ENCODE measurements at regions not wholly inside any gene's neighbourhood (a gene's known extent, or its start where the extent isn't known, plus 50 kb on each side); places are given as distances from the start of the nearest gene placed in this dataset.

GRCh38 chr12:4137441-4137840 is 136.1 kb upstream of the CCND2 start:
- H3K9ac ChIP-seq (ENCODE audit: low read depth in 1 of 2, low read length in 2 of 2): no peak overlapping the region
- H3K9me3 ChIP-seq (ENCODE audit: control insufficient read depth in 1 of 2, low read length in 2 of 2): no peaks in the 10 kb centered on the region
- H3K4me1 ChIP-seq (ENCODE audit: control insufficient read depth in 1 of 2, insufficient read depth in 2 of 2, low read length in 2 of 2): peaks cover 4 to 12% of the 10 kb centered on the region in 2 donors
- H3K36me3 ChIP-seq (ENCODE audit: control insufficient read depth in 1 of 2, insufficient read depth in 2 of 2, low read length in 2 of 2): no peaks in the 10 kb centered on the region
- H3K27ac ChIP-seq (ENCODE audit: low read depth, low read length): no peak overlapping the region
- no peaks in the 10 kb centered on the region for H3K27me3 ChIP-seq (ENCODE audit: control insufficient read depth in 1 of 2, insufficient read depth in 2 of 2, low read length in 2 of 2)
- H3K4me3 ChIP-seq (ENCODE audit: low read depth in 1 of 2, low read length in 2 of 2): no peak overlapping the region

GRCh38 chr12:4137015-4137414 is 136.5 kb upstream of the CCND2 start:
- H3K9me3 ChIP-seq (ENCODE audit: control insufficient read depth in 1 of 2, low read length in 2 of 2): no peaks in the 10 kb centered on the region
- H3K4me3 ChIP-seq (ENCODE audit: low read depth in 1 of 2, low read length in 2 of 2): no peak overlapping the region
- H3K27ac ChIP-seq (ENCODE audit: low read depth, low read length): no peak overlapping the region
- H3K4me1 ChIP-seq (ENCODE audit: control insufficient read depth in 1 of 2, insufficient read depth in 2 of 2, low read length in 2 of 2): peaks cover 0 to 10% of the 10 kb centered on the region in 2 donors
- H3K27me3 ChIP-seq (ENCODE audit: control insufficient read depth in 1 of 2, insufficient read depth in 2 of 2, low read length in 2 of 2): no peaks in the 10 kb centered on the region
- H3K9ac ChIP-seq (ENCODE audit: low read depth in 1 of 2, low read length in 2 of 2): no peak overlapping the region
- no peaks in the 10 kb centered on the region for H3K36me3 ChIP-seq (ENCODE audit: control insufficient read depth in 1 of 2, insufficient read depth in 2 of 2, low read length in 2 of 2)

- Histone ChIP-seq H3K27ac (ENCODE audit: low read depth, low read length) (no peak overlapping the region), H3K4me3 (ENCODE audit: low read depth in 1 of 2, low read length in 2 of 2) (no peak overlapping the region), H3K9ac (ENCODE audit: low read depth in 1 of 2, low read length in 2 of 2) (no peak overlapping the region), H3K4me1 (ENCODE audit: control insufficient read depth in 1 of 2, insufficient read depth in 2 of 2, low read length in 2 of 2) (peaks cover 0 to 10% of the 10 kb centered on the region in 2 donors), H3K36me3 (ENCODE audit: control insufficient read depth in 1 of 2, insufficient read depth in 2 of 2, low read length in 2 of 2) (no peaks in the 10 kb centered on the region), H3K27me3 (ENCODE audit: control insufficient read depth in 1 of 2, insufficient read depth in 2 of 2, low read length in 2 of 2) (no peaks in the 10 kb centered on the region), H3K9me3 (ENCODE audit: control insufficient read depth in 1 of 2, low read length in 2 of 2) (no peaks in the 10 kb centered on the region)
These were observed 137.5 kb upstream of the CCND2 start for GRCh38 chr12:4135919-4136605.

- H3K27ac ChIP-seq (ENCODE audit: low read depth, low read length): no peak overlapping the region
- no peaks in the 10 kb centered on the region for H3K9me3 ChIP-seq (ENCODE audit: control insufficient read depth in 1 of 2, low read length in 2 of 2)
- H3K4me1 ChIP-seq (ENCODE audit: control insufficient read depth in 1 of 2, insufficient read depth in 2 of 2, low read length in 2 of 2): peaks cover 0 to 10% of the 10 kb centered on the region in 2 donors
- H3K4me3 ChIP-seq (ENCODE audit: low read depth in 1 of 2, low read length in 2 of 2): no peak overlapping the region
- no peaks in the 10 kb centered on the region for H3K27me3 ChIP-seq (ENCODE audit: control insufficient read depth in 1 of 2, insufficient read depth in 2 of 2, low read length in 2 of 2)
- H3K9ac ChIP-seq (ENCODE audit: low read depth in 1 of 2, low read length in 2 of 2): no peak overlapping the region
- H3K36me3 ChIP-seq (ENCODE audit: control insufficient read depth in 1 of 2, insufficient read depth in 2 of 2, low read length in 2 of 2): no peaks in the 10 kb centered on the region
These were observed 138.9 kb upstream of the CCND2 start for GRCh38 chr12:4134448-4135263.

- H3K36me3 ChIP-seq (ENCODE audit: control insufficient read depth in 1 of 2, insufficient read depth in 2 of 2, low read length in 2 of 2): no peaks in the 10 kb centered on the region
- no peak overlapping the region for H3K4me3 ChIP-seq (ENCODE audit: low read depth in 1 of 2, low read length in 2 of 2)
- H3K27me3 ChIP-seq (ENCODE audit: control insufficient read depth in 1 of 2, insufficient read depth in 2 of 2, low read length in 2 of 2): no peaks in the 10 kb centered on the region
- H3K27ac ChIP-seq (ENCODE audit: low read depth, low read length): no peak overlapping the region
- H3K9ac ChIP-seq (ENCODE audit: low read depth in 1 of 2, low read length in 2 of 2): no peak overlapping the region
- H3K9me3 ChIP-seq (ENCODE audit: control insufficient read depth in 1 of 2, low read length in 2 of 2): no peaks in the 10 kb centered on the region
- H3K4me1 ChIP-seq (ENCODE audit: control insufficient read depth in 1 of 2, insufficient read depth in 2 of 2, low read length in 2 of 2): peaks cover 0 to 10% of the 10 kb centered on the region in 2 donors
These were observed 139.7 kb upstream of the CCND2 start for GRCh38 chr12:4133636-4134447.

- H3K4me1 ChIP-seq (ENCODE audit: control insufficient read depth in 1 of 2, insufficient read depth in 2 of 2, low read length in 2 of 2): peaks cover 0 to 10% of the 10 kb centered on the region in 2 donors
- H3K36me3 ChIP-seq (ENCODE audit: control insufficient read depth in 1 of 2, insufficient read depth in 2 of 2, low read length in 2 of 2): no peaks in the 10 kb centered on the region
- no peak overlapping the region for H3K27ac ChIP-seq (ENCODE audit: low read depth, low read length)
- H3K9ac ChIP-seq (ENCODE audit: low read depth in 1 of 2, low read length in 2 of 2): no peak overlapping the region
- H3K27me3 ChIP-seq (ENCODE audit: control insufficient read depth in 1 of 2, insufficient read depth in 2 of 2, low read length in 2 of 2): no peaks in the 10 kb centered on the region
- H3K9me3 ChIP-seq (ENCODE audit: control insufficient read depth in 1 of 2, low read length in 2 of 2): no peaks in the 10 kb centered on the region
- no peak overlapping the region for H3K4me3 ChIP-seq (ENCODE audit: low read depth in 1 of 2, low read length in 2 of 2)
These were observed 140.5 kb upstream of the CCND2 start for GRCh38 chr12:4133029-4133428.

- Histone ChIP-seq H3K4me3 (ENCODE audit: low read depth in 1 of 2, low read length in 2 of 2) (no peak overlapping the region), H3K27me3 (ENCODE audit: control insufficient read depth in 1 of 2, insufficient read depth in 2 of 2, low read length in 2 of 2) (peaks cover 0 to 6% of the 10 kb centered on the region in 2 donors), H3K4me1 (ENCODE audit: control insufficient read depth in 1 of 2, insufficient read depth in 2 of 2, low read length in 2 of 2) (peaks cover 27% of the 10 kb centered on the region in 2 donors), H3K36me3 (ENCODE audit: control insufficient read depth in 1 of 2, insufficient read depth in 2 of 2, low read length in 2 of 2) (no peaks in the 10 kb centered on the region), H3K9ac (ENCODE audit: low read depth in 1 of 2, low read length in 2 of 2) (no peak overlapping the region), H3K27ac (ENCODE audit: low read depth, low read length) (no peak overlapping the region), H3K9me3 (ENCODE audit: control insufficient read depth in 1 of 2, low read length in 2 of 2) (no peaks in the 10 kb centered on the region)
These were observed 152.0 kb upstream of the CCND2 start for GRCh38 chr12:4121506-4122020.

- no peaks in the 10 kb centered on the region for H3K9me3 ChIP-seq (ENCODE audit: control insufficient read depth in 1 of 2, low read length in 2 of 2)
- no peak overlapping the region for H3K9ac ChIP-seq (ENCODE audit: low read depth in 1 of 2, low read length in 2 of 2)
- H3K27me3 ChIP-seq (ENCODE audit: control insufficient read depth in 1 of 2, insufficient read depth in 2 of 2, low read length in 2 of 2): peaks cover 0 to 6% of the 10 kb centered on the region in 2 donors
- H3K4me1 ChIP-seq (ENCODE audit: control insufficient read depth in 1 of 2, insufficient read depth in 2 of 2, low read length in 2 of 2): peaks cover 38% of the 10 kb centered on the region in 2 donors
- no peak overlapping the region for H3K27ac ChIP-seq (ENCODE audit: low read depth, low read length)
- H3K4me3 ChIP-seq (ENCODE audit: low read depth in 1 of 2, low read length in 2 of 2): no peak overlapping the region
- no peaks in the 10 kb centered on the region for H3K36me3 ChIP-seq (ENCODE audit: control insufficient read depth in 1 of 2, insufficient read depth in 2 of 2, low read length in 2 of 2)
These were observed 153.1 kb upstream of the CCND2 start for GRCh38 chr12:4120316-4120917.

GRCh38 chr12:4119157-4119761 is 154.3 kb upstream of the CCND2 start:
- Histone ChIP-seq H3K9ac (ENCODE audit: low read depth in 1 of 2, low read length in 2 of 2) (no peak overlapping the region), H3K27ac (ENCODE audit: low read depth, low read length) (no peak overlapping the region), H3K27me3 (ENCODE audit: control insufficient read depth in 1 of 2, insufficient read depth in 2 of 2, low read length in 2 of 2) (peaks cover 0 to 6% of the 10 kb centered on the region in 2 donors), H3K4me3 (ENCODE audit: low read depth in 1 of 2, low read length in 2 of 2) (no peak overlapping the region), H3K4me1 (ENCODE audit: control insufficient read depth in 1 of 2, insufficient read depth in 2 of 2, low read length in 2 of 2) (peaks cover 40 to 43% of the 10 kb centered on the region in 2 donors), H3K9me3 (ENCODE audit: control insufficient read depth in 1 of 2, low read length in 2 of 2) (no peaks in the 10 kb centered on the region), H3K36me3 (ENCODE audit: control insufficient read depth in 1 of 2, insufficient read depth in 2 of 2, low read length in 2 of 2) (no peaks in the 10 kb centered on the region)
